HFFc6 (cell line): ENCODE measurements at regions not wholly inside any gene's neighbourhood (a gene's known extent, or its start where the extent isn't known, plus 50 kb on each side); places are given as distances from the start of the nearest gene placed in this dataset.

ENCODE experiments used
- DNase-seq: peaks from one replicate; pipeline ENCODE4 v3.0.0-alpha.2; 2018
- H3K27ac Mint-ChIP-seq: 2 replicates; pipeline ENCODE4 v1.8.0; 2020; ENCODE audit warnings: mild to moderate bottlenecking, mixed read lengths
- H3K27me3 Mint-ChIP-seq: 2 replicates; pipeline ENCODE4 v1.8.0; 2021; ENCODE audit warnings: mild to moderate bottlenecking, moderate library complexity, mixed read lengths; ENCODE audit not compliant: insufficient read depth
- H3K36me3 Mint-ChIP-seq: 2 replicates; pipeline ENCODE4 v1.8.0; 2021; ENCODE audit warnings: low read depth, mixed read lengths
- H3K4me1 Mint-ChIP-seq: 2 replicates; pipeline ENCODE4 v1.8.0; 2020; ENCODE audit warnings: low read depth, mixed read lengths
- H3K4me3 Mint-ChIP-seq: 2 replicates; pipeline ENCODE4 v1.8.0; 2020; ENCODE audit warnings: mild to moderate bottlenecking, moderate library complexity, mixed read lengths
- H3K9me3 Mint-ChIP-seq: 2 replicates; pipeline ENCODE4 v1.8.0; 2020; ENCODE audit warnings: mild to moderate bottlenecking, mixed read lengths
- TF ChIP-seq, protein P1 (sequence below): fragments of 200-600 bp; sonication (generic); IDR thresholded peaks from 2 replicates; pipeline ENCODE4 v1.5.0; 2021; ENCODE audit warnings: antibody characterized with exemption, mild to moderate bottlenecking

GRCh38 chr3:99365396-99365795 lies 273.0 kb upstream of the COL8A1 start:
- Mint-ChIP-seq H3K27ac (no peak overlapping the region), H3K4me3 (no peak overlapping the region), H3K4me1 (peaks cover 11% of the 10 kb centered on the region), H3K9me3 (no peaks in the 10 kb centered on the region), H3K27me3 (no peaks in the 10 kb centered on the region), H3K36me3 (no peaks in the 10 kb centered on the region)
- no peak for DNase-seq
- TF ChIP-seq, protein P1, sequence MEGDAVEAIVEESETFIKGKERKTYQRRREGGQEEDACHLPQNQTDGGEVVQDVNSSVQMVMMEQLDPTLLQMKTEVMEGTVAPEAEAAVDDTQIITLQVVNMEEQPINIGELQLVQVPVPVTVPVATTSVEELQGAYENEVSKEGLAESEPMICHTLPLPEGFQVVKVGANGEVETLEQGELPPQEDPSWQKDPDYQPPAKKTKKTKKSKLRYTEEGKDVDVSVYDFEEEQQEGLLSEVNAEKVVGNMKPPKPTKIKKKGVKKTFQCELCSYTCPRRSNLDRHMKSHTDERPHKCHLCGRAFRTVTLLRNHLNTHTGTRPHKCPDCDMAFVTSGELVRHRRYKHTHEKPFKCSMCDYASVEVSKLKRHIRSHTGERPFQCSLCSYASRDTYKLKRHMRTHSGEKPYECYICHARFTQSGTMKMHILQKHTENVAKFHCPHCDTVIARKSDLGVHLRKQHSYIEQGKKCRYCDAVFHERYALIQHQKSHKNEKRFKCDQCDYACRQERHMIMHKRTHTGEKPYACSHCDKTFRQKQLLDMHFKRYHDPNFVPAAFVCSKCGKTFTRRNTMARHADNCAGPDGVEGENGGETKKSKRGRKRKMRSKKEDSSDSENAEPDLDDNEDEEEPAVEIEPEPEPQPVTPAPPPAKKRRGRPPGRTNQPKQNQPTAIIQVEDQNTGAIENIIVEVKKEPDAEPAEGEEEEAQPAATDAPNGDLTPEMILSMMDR = no peak

DNA sequence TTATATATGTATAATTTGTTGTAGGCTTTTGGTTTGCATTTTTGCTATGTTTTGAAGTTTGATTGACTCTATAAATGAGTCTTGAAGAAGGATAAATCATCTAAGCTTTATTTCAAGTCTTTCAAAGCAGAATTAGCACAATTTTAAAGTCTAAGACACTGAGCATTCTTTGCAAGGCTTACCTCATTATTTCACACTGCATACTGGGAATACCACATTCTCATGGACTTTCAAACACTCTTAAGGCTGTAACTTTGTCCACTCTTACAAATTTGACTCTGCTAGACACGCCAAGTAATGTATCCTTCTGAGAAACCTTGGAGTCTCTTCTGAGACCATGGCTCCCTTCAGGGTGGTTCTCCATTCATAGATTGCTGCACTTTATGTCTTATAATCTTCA lies 281.3 kb upstream of the COL8A1 start:
- Mint-ChIP-seq H3K36me3 (no peaks in the 10 kb centered on the region), H3K27me3 (no peaks in the 10 kb centered on the region; the same call in 1 of the 2 replicates), H3K27ac (no peak overlapping the region), H3K9me3 (no peaks in the 10 kb centered on the region), H3K4me3 (no peak overlapping the region), H3K4me1 (no peaks in the 10 kb centered on the region)
- DNase-seq = no peak
- TF ChIP-seq, protein P1 = no peak

- H3K4me3 Mint-ChIP-seq = no peak overlapping the region
- no peak for DNase-seq
- peaks cover 2% of the 10 kb centered on the region for H3K27me3 Mint-ChIP-seq
- no peaks in the 10 kb centered on the region for H3K4me1 Mint-ChIP-seq
- TF ChIP-seq, protein P1 = no peak
- H3K27ac Mint-ChIP-seq = no peak overlapping the region
- H3K9me3 Mint-ChIP-seq = no peaks in the 10 kb centered on the region
- H3K36me3 Mint-ChIP-seq = no peaks in the 10 kb centered on the region
Observed at GRCh38 chr3:99356696-99357095, 281.7 kb upstream of the COL8A1 start.

- H3K27me3 Mint-ChIP-seq = peaks cover 2% of the 10 kb centered on the region
- no peak overlapping the region for H3K27ac Mint-ChIP-seq
- no peak for DNase-seq
- H3K36me3 Mint-ChIP-seq = no peaks in the 10 kb centered on the region
- no peaks in the 10 kb centered on the region for H3K9me3 Mint-ChIP-seq
- H3K4me1 Mint-ChIP-seq = no peaks in the 10 kb centered on the region
- TF ChIP-seq, protein P1 = no peak
- H3K4me3 Mint-ChIP-seq = no peak overlapping the region
Observed at GRCh38 chr3:99355465-99355864, 282.9 kb upstream of the COL8A1 start.

GRCh38 chr3:99352811-99353210 lies 285.6 kb upstream of the COL8A1 start:
- TF ChIP-seq, protein P1 = no peak
- Mint-ChIP-seq H3K9me3 (no peaks in the 10 kb centered on the region), H3K36me3 (no peaks in the 10 kb centered on the region), H3K27me3 (peaks cover 2% of the 10 kb centered on the region), H3K27ac (no peak overlapping the region), H3K4me1 (no peaks in the 10 kb centered on the region), H3K4me3 (no peak overlapping the region)
- no peak for DNase-seq

- peaks cover 2% of the 10 kb centered on the region for H3K27me3 Mint-ChIP-seq
- DNase-seq = no peak
- no peak overlapping the region for H3K27ac Mint-ChIP-seq
Observed at GRCh38 chr3:99351122-99351521, 287.3 kb upstream of the COL8A1 start.

More at GRCh38 chr3:99351122-99351521, 287.3 kb upstream of the COL8A1 start:
- Mint-ChIP-seq H3K4me3 (no peak overlapping the region), H3K36me3 (no peaks in the 10 kb centered on the region), H3K9me3 (no peaks in the 10 kb centered on the region), H3K4me1 (no peaks in the 10 kb centered on the region)
- TF ChIP-seq, protein P1 = no peak
